ENCODE measurements at regions not wholly inside any gene's neighbourhood (a gene's known extent, or its start where the extent isn't known, plus 50 kb on each side); places are given as distances from the start of the nearest gene placed in this dataset.

- no peak for DNase-seq (ENCODE audit: low read depth)
- no peak for TF ChIP-seq CTCF (IDR thresholded peaks at IDR 0.05; ENCODE audit: insufficient read depth, low read length)
- no peak overlapping the region for H3K4me3 ChIP-seq (ENCODE audit: low read depth, low read length)
Observed at GRCh38 chr16:86180780-86181179, 281.8 kb downstream of the IRF8 start.

GRCh38 chr16:86181526-86181925 lies 282.6 kb downstream of the IRF8 start:
- DNase-seq (ENCODE audit: low read depth), result no peak
- H3K4me3 ChIP-seq (ENCODE audit: low read depth, low read length), result no peak overlapping the region
- no peak for TF ChIP-seq CTCF (IDR thresholded peaks at IDR 0.05; ENCODE audit: insufficient read depth, low read length)

GRCh38 chr16:86184185-86184584 lies 285.2 kb downstream of the IRF8 start:
- no peak for TF ChIP-seq CTCF (IDR thresholded peaks at IDR 0.05; ENCODE audit: insufficient read depth, low read length)
- no peak for DNase-seq (ENCODE audit: low read depth)
- no peak overlapping the region for H3K4me3 ChIP-seq (ENCODE audit: low read depth, low read length)

GRCh38 chr16:86185089-86185488 lies 286.1 kb downstream of the IRF8 start:
- no peak overlapping the region for H3K4me3 ChIP-seq (ENCODE audit: low read depth, low read length)
- DNase-seq (ENCODE audit: low read depth), result no peak
- TF ChIP-seq CTCF (IDR thresholded peaks at IDR 0.05; ENCODE audit: insufficient read depth, low read length), result no peak

- no peak overlapping the region for H3K4me3 ChIP-seq (ENCODE audit: low read depth, low read length)
- TF ChIP-seq CTCF (IDR thresholded peaks at IDR 0.05; ENCODE audit: insufficient read depth, low read length), result no peak
- DNase-seq (ENCODE audit: low read depth), result no peak
Observed at GRCh38 chr16:86186313-86186712, 287.4 kb downstream of the IRF8 start.

- no peak overlapping the region for H3K4me3 ChIP-seq (ENCODE audit: low read depth, low read length)
- TF ChIP-seq CTCF (IDR thresholded peaks at IDR 0.05; ENCODE audit: insufficient read depth, low read length), result no peak
- DNase-seq (ENCODE audit: low read depth), result no peak
Observed at GRCh38 chr16:86189934-86190333, 291.0 kb downstream of the IRF8 start.

GRCh38 chr16:86191663-86192062 lies 292.7 kb downstream of the IRF8 start:
- TF ChIP-seq CTCF (IDR thresholded peaks at IDR 0.05; ENCODE audit: insufficient read depth, low read length), result no peak
- DNase-seq (ENCODE audit: low read depth), result no peak
- no peak overlapping the region for H3K4me3 ChIP-seq (ENCODE audit: low read depth, low read length)

All from fibroblast of the aortic adventitia (primary cell).